Esophagus squamous epithelium (tissue), 5 donors: ENCODE measurements at regions not wholly inside any gene's neighbourhood (a gene's known extent, or its start where the extent isn't known, plus 50 kb on each side); places are given as distances from the start of the nearest gene placed in this dataset.

ENCODE experiments used
- DNase-seq: peaks from one replicate; lab custom pipeline; 2025; lab: John Stamatoyannopoulos, UW
- H3K27ac ChIP-seq, 4 donors: fragments of 200-600 bp; sonication (generic); one replicate each; pipeline ENCODE4 v1.5.1; 2016 to 2019; ENCODE audit warnings: mild to moderate bottlenecking in 1 of 4
- H3K27me3 ChIP-seq, 4 donors: fragments of 200-600 bp; sonication (generic); 1 replicate in 3 of 4; 2 replicates in 1 of 4; pipeline versions ENCODE4 v1.5.1 to v1.6.0; 2017 to 2021; ENCODE audit warnings: antibody characterized with exemption in 1 of 4
- H3K36me3 ChIP-seq, 3 donors: fragments of 200-600 bp; sonication (generic); one replicate each; pipeline ENCODE4 v1.5.1; 2016 to 2019
- H3K4me1 ChIP-seq, 3 donors: fragments of 200-600 bp; sonication (generic); one replicate each; pipeline ENCODE4 v1.5.1; 2017 to 2019
- H3K4me3 ChIP-seq, 4 donors: fragments of 200-600 bp; sonication (generic); 1 replicate in 3 of 4; 2 replicates in 1 of 4; pipeline ENCODE4 v1.5.1; 2016 to 2019; ENCODE audit warnings: mild to moderate bottlenecking in 2 of 4, moderate library complexity in 1 of 4
- H3K9me3 ChIP-seq, 3 donors: fragments of 200-600 bp; sonication (generic); one replicate each; pipeline ENCODE4 v1.5.1; 2016 to 2019
- CTCF ChIP-seq, 6 experiments: fragments of 450-650 bp in 4 of 6; fragments of 200-600 bp in 2 of 6; sonication (generic) in 2 of 6; IDR thresholded peaks; one replicate each; pipeline ENCODE4 v1.5.1; 2016 to 2019; ENCODE audit warnings: antibody characterized with exemption in 6 of 6, mild to moderate bottlenecking in 4 of 6, moderate library complexity in 4 of 6
- POLR2A ChIP-seq, 4 donors: fragments of 450-650 bp; IDR thresholded peaks; one replicate each; pipeline ENCODE4 v1.6.1; 2017; ENCODE audit warnings: antibody characterized with exemption in 4 of 4, mild to moderate bottlenecking in 4 of 4, moderate library complexity in 3 of 4
- WGBS, 2 donors: methylation state at CpG; one replicate each; pipeline ENCODE4 v1.1.5; 2018; 5-methylcytosine and 5-hydroxymethylcytosine counted together
- intact Hi-C: fragments of 100-400 bp; cut with DNase I; formaldehyde crosslinking; loops from one replicate; pipeline ENCODE4 v1.15.0; 2022
- donor health status: DM: yes; HTN: yes; CAD: no.

- no peak for DNase-seq
- peaks cover 0 to 10% (median 0%) of the 10 kb centered on the region in 3 donors for H3K4me1 ChIP-seq
- TF ChIP-seq CTCF (IDR thresholded peaks at IDR 0.05) (peak; percentile 59 to 83 (median 76)), POLR2A (IDR thresholded peaks at IDR 0.05) (no peak)
- H3K4me3 ChIP-seq = no peak overlapping the region
- no peaks in the 10 kb centered on the region for H3K9me3 ChIP-seq
- H3K27me3 ChIP-seq = peaks cover 0 to 4% (median 0%) of the 10 kb centered on the region in 4 donors
- H3K36me3 ChIP-seq = no peaks in the 10 kb centered on the region
- intact Hi-C loops = no loop called here
- H3K27ac ChIP-seq = no peak overlapping the region
- WGBS, 2 donors = 19 to 33% methylated on average over 7 to 9 of the region's 11 CpGs
Measured at GRCh38 chr2:105545730-105546627, 147.1 kb upstream of the FHL2 start.

- Histone ChIP-seq H3K4me3 (no peak overlapping the region), H3K36me3 (no peaks in the 10 kb centered on the region), H3K9me3 (no peaks in the 10 kb centered on the region), H3K27ac (no peak overlapping the region), H3K27me3 (peaks cover 0 to 4% (median 0%) of the 10 kb centered on the region in 4 donors), H3K4me1 (peaks cover 0 to 10% (median 0%) of the 10 kb centered on the region in 3 donors)
- intact Hi-C loops = no loop called here
- no peak for TF ChIP-seq CTCF (IDR thresholded peaks at IDR 0.05)
- TF ChIP-seq POLR2A (IDR thresholded peaks at IDR 0.05) = no peak
- WGBS, 2 donors = 82 to 85% methylated on average over 12 of the region's 12 CpGs
- no peak for DNase-seq
Measured at GRCh38 chr2:105544591-105545377, 145.9 kb upstream of the FHL2 start.

GRCh38 chr2:105541189-105542050, 142.6 kb upstream of the FHL2 start:
- H3K4me1 ChIP-seq = peaks cover 0 to 33% (median 3%) of the 10 kb centered on the region in 3 donors
- H3K27ac ChIP-seq = no peak overlapping the region
- H3K27me3 ChIP-seq = peaks cover 0 to 4% (median 0%) of the 10 kb centered on the region in 4 donors
- no peak for TF ChIP-seq CTCF (IDR thresholded peaks at IDR 0.05)
- TF ChIP-seq POLR2A (IDR thresholded peaks at IDR 0.05) = no peak
- intact Hi-C loops = no loop called here
- no peaks in the 10 kb centered on the region for H3K36me3 ChIP-seq
- WGBS, 2 donors = 61 to 73% methylated on average over 10 of the region's 13 CpGs
- no peak overlapping the region for H3K4me3 ChIP-seq
- H3K9me3 ChIP-seq = no peaks in the 10 kb centered on the region
- DNase-seq = no peak

- Histone ChIP-seq H3K4me1 (peaks cover 0 to 35% (median 3%) of the 10 kb centered on the region in 3 donors), H3K4me3 (no peak overlapping the region), H3K36me3 (no peaks in the 10 kb centered on the region), H3K27me3 (no peaks in the 10 kb centered on the region), H3K9me3 (no peaks in the 10 kb centered on the region), H3K27ac (no peak overlapping the region)
- no peak for TF ChIP-seq POLR2A (IDR thresholded peaks at IDR 0.05)
- TF ChIP-seq CTCF (IDR thresholded peaks at IDR 0.05) = no peak
- DNase-seq = no peak
- intact Hi-C loops = no loop called here
- 29 to 53% methylated on average over 2 of the region's 2 CpGs for WGBS, 2 donors
Measured at GRCh38 chr2:105540642-105541041, 141.8 kb upstream of the FHL2 start.
